HG03432 (cell line): ENCODE measurements at regions not wholly inside any gene's neighbourhood (a gene's known extent, or its start where the extent isn't known, plus 50 kb on each side); places are given as distances from the start of the nearest gene placed in this dataset.
"Not testable (repeated sequence)": the region's sequence is repeated elsewhere in the genome, so short reads cannot be mapped to it uniquely, and the experiment has no call there.

ENCODE experiments used
- ATAC-seq: cut with Tn5 transposase; IDR thresholded peaks from one replicate; pipeline ENCODE4 v1.9.1; 2021; ENCODE audit warnings: mild to moderate bottlenecking, moderate library complexity; ENCODE audit not compliant: unreplicated experiment

DNA sequence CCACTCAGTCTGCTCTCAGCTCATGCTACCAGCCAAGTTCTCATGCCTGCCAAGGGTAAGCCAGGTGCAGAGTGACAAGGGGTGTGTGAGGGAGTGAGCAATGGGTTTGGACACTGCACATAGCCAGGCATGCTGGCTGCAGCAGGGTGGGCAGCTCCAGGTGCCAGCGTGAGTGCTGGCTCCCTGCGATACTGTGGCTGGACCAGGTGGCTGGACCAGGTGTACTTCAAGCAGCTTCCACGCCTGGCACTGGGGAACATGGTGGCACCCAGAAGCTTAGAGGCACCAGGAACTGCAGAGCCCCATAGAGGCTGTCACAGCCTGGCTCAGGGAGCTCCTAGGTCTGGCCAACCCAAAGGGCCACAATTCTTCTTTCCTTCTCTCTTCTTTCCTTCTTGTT is 234.9 kb upstream of the GIMD1 start:
- no peak for ATAC-seq

DNA sequence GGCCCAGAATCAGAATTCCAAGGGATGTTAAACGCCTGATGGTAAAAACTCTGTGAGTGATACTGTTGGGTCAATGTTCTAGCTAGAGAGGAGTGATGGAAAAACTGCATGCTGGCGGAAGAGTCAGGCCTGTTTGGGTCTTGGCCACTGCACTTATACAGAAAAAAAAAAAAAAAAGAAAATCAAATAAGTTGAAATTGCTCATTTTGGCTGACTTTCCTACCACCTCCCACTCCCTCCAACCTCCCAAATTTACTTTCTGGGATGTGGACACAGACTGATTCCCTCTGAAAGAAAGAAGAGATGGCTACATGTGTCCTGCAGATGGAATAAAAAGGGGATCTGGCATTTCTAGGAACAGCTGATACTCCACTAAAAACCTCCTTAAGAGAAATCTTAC is 234.1 kb upstream of the GIMD1 start:
- ATAC-seq = no peak

DNA sequence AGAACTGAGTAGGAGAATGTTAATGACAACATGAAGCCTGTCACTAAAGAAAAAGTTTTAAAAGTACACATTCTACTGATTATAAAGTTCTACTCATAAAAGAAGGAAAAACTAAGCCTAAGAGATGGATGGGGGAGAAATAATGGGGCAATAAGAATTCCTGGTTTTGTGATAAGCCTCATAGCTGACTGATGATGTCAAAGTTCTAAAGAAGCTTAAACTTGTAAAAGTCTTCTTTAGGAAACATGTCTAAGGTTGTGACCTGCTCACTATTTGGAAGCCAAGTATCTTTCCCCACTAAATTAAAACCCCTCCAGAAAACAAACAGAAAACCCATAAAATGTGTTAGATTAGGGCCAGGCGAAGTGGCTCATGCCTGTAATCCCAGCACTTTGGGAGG is 232.9 kb upstream of the GIMD1 start:
- ATAC-seq = no peak

DNA sequence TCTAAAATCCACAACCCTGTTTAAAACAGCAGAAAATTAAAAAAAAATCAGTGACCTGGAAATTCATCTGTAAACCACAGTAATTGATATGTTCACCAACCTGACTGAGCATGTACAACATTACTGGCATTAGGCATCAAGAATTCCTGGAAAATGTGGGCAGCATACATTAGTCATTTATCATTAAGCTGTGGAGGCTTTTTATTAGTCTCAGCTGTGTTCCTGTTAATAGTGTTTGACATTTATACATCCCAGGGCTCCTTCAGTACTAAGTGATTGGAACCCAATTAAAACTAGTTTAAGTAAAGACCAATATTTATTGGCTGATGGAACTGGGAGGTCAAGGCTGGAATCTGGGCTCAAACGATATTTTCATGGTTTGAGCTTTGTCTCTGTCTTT is 227.3 kb upstream of the GIMD1 start:
- no peak for ATAC-seq

DNA sequence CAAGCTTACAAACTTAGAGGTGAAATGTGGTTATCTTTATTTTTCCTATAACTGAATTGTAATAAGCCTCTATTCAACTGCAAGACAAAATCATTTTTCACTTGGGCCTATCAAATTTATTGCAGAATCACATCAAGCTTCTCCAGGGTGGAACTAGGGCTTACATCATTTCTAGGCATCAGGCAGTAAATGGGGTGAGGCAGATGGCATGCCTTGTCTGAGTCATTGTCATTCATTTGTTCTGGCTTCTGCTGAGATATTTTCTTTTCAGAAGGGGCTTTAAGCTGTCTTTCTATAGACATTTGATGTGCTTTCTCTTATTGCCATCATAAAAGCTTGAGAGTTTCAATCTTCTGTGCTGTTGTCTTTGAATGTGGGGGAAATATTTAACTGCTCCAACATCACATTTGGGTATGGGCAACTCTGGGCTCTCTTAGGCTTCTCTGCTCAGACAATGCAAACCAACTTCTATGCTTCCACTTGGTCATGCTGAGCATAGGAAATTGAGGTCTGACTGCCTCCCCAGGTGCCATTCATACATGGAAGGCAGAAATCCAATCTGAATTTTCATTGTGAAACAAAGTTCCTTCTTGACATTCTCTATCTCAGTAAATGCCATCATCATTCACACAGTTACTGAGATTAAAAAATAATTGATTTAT is 225.8 kb upstream of the GIMD1 start:
- no peak for ATAC-seq

DNA sequence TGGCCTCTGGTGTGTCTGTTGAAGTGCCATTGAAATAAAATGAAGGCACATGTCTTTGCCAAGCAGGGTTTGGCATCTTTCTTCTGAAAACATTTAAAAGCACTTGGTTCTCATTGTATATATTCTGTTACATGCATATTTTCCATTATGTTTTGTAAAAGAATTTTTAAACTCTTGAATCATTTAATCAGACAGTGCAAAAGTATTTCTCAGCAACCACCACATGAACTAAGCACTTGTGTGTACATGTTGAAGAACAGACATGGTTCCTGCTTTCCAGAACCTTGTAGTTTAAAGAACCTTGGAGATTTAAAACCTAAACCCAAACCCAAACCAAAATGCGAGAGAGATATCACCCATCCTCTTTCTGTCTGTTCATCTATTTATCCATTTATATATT is 220.3 kb upstream of the GIMD1 start:
- ATAC-seq = no peak

DNA sequence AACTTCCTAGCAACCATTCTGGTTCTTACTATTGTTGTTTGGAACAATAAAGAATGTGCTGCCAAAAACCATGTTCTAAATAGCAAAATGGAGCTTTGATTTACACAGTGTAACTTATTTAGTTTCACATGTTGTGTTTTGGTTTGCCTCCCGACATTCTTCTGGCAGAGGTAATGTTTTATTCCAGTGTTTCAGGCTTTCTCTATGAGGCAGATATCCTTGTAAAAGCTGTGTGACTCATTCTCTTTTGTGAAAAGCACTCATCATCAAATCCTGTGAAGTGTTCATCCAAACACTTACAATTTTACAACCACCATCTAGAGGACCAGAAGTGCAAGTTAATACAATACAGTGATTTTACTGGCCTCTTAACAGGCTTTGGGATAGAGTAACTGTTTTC is 219.0 kb upstream of the GIMD1 start:
- ATAC-seq = no peak

DNA sequence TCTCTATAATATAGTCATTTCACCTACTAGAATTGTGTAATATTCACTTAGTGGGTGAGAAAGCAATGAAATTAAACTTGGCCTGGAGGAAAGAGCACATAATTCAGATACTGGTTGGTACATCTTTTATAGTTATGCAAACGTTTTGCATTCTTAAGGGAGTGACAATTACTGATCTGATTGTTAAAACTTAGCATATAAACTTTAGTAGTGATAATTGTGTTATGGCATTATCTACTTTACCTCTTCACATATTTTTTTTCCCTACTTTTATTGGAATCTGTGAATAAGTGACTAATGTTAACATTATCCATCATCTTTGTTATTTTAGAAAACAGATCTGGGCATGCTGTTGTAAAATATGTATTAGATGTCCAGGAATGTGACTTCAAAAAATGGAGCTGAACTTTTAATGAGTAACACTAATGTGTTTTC is 217.4 kb upstream of the GIMD1 start:
- no peak for ATAC-seq

DNA sequence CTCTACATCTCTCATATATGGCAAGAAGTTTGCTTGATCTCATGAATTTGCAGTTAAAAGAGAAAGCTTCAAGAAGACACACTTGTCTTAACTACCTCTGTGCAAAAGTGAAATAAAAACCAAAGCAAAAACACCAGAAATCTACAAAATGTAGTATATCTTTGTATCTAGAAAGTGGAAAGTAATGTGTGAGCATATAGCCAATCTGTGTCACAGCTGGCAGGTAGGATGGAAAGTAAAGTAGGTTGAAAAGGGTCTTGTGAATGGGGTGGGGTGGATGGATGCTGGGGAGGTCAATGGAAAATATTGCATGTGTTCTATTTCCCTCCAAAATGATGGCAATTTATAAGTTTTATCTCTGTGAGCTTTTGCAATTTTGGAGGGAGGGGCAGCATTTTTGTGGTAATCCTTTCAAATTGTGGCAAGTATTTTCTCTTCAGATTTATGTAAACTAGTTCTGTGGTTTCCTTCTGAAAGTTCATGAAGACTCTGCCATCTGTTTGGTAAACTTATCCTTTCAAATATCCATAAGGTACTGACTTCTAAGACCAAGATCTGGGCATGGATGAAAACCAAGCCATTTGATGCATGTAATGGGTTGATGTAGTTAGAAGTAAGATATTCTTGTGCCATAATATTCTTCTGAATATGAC is 215.9 kb upstream of the GIMD1 start:
- no peak for ATAC-seq

DNA sequence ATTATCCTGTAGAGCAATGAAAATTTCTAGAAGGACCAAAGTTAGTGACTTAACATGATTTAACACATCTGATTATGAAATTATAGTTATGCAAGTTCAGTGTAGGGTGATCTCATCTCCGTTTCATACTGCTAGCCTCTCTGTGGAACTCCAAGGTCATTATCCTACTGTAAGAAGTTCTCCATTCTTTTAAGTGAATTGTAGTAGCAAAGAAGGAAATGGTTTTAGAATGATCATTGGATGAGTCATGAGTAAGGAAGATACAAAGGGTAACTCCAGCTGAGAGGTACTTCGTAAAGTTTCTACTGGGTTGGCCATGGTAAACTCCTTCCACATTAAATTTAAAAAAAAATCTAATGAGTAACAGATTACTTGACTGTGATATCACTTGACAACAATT is 215.0 kb upstream of the GIMD1 start:
- ATAC-seq = no peak

DNA sequence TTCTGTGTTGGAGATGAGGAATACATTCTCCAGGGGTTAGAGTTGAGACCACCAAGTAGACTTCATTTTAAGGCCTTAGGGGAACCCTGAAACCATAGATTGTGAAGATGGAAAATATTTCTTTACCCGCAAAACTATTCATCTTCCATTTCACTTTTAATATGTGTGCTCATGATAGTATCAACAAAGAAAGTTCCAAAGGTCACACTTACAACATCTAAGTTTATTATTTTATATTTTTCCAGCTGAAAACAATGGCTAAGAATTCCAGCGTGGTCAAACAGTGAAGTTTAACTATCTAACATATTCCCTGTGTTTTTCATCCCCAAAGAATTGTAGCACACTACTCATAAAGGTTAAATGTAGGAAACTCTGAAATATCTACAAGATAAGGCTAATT is 214.5 kb upstream of the GIMD1 start:
- no peak for ATAC-seq

DNA sequence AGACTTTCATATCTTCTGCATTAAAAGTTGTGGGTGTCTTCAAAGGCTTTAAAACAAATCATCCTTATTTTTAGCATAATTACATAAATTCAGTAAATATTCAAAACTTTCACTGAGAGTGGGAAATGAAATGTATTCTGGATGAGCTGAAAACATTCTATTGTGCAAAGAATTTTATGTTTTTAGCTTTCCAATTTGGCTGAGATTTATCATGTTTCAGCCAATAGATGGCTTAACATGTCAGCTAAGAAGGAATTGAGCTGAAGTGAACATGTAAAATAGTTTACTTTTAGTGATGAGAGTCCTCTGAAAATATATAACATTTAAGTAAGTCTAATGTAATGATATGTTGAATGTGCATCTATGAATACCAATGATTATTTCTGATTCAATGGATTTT is 213.5 kb upstream of the GIMD1 start:
- ATAC-seq = no peak

DNA sequence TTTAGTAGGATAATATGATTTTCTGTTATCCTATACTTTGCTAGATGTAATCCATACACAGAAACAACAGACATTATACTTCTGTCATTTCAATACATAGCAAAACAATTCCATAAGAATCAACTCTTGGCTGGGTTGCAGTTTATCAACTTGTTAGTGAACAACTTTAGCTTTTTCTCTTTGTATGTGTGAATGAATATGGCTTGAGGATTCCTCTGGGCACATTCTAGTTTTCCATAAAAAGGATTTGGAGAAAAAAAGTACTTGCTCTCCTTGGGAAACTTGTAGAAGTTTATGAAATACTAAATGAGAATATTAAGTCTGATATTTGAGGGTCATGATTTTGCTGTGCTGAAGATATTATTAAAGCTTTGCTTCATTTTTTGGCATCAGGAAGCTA is 210.7 kb upstream of the GIMD1 start:
- ATAC-seq = no peak

DNA sequence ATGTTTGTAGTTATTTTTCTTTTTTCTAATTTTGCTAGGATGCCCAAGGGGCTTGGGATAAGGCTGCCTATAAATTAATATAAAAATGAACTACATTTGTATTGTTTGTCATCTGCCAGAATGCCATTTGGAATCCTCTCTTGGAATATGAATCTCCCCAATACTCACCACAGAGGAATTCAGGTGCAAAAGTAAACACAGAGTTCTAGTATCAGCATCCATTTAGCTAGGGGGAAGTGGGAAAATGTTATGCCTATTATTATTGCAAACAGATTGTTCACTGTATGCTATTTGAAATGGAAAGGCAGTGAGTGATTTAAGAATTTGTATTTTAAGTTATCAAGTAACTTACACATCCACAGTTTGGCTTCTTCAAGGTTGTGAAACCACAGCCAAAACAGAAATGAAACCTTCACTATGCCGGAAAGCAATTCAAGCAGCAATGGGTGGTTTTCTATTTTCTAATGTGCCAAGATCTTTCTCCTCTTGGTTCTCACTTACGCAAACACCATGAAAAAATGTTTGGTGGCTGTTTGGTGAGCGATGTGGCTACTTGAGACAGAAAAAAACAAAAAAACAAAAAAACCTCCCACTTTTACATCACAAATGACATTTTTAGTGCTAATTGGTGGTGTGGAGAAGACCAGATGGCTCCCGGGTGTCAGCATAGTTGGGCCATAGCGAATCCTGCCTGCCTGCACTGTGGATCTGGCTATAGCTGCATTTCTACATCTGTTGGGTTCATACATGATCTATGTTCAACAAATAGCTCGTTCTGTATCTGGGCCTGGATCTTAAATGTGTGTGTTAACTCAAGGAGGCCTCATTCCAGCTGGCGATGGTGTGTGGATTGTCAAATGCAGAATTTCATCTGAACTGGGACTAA is 200.8 kb upstream of the GIMD1 start:
- ATAC-seq = no peak

DNA sequence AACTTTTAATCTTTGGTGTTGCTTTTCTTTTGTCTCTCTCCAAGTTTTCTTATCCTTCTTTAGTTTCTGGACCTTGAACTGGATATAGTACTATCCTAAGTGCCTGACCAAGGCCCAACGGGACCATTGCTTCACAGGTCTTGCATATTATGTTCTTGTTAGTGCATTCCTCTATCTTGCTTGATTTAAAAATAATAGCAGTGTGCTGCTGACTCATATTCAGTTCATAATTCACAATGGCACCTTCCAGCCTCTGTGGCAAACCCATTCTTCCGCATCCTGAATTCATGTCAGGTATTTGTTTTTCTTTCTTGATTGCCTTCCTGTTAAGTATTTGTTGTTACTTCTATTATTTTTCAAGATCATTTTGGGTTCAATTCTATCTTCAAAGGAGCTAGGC is 197.1 kb upstream of the GIMD1 start:
- no peak for ATAC-seq

DNA sequence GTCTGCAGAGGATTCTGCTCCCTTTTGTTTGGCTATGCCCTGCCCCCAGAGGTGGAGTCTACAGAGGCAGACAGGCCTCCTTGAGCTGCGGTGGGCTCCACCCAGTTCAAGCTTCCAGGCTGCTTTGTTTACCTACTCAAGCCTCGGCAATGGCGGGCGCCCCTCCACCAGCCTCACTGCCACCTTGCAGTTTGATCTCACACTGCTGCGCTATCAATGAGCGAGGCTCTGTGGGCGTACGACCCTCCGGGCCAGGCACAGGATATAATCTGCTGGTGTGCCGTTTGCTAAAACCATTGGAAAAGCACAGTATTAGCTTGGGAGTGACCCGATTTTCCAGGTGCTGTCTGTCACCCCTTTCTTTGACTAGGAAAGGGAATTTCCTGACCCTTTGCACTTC is 195.1 kb upstream of the GIMD1 start:
- ATAC-seq = not testable (repeated sequence)

DNA sequence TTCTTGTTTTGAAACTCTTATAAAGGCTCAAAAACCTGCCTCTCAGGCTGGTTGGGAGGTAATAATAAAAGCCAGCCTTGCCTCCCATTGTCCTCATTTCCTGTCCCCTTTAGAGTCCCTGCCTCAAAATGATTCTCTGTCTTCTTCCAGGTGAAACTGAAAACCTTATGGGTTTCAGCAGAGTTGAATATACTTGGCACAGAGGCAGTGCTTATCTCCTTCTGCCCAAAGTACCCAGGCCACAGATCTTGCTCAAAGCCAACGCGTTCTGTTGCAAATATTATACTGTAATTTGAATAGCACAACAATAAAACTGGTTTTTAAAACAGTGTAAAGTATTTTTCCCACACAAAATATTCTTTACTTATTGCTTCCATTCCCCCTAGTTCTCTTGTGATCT is 183.1 kb upstream of the GIMD1 start:
- no peak for ATAC-seq

DNA sequence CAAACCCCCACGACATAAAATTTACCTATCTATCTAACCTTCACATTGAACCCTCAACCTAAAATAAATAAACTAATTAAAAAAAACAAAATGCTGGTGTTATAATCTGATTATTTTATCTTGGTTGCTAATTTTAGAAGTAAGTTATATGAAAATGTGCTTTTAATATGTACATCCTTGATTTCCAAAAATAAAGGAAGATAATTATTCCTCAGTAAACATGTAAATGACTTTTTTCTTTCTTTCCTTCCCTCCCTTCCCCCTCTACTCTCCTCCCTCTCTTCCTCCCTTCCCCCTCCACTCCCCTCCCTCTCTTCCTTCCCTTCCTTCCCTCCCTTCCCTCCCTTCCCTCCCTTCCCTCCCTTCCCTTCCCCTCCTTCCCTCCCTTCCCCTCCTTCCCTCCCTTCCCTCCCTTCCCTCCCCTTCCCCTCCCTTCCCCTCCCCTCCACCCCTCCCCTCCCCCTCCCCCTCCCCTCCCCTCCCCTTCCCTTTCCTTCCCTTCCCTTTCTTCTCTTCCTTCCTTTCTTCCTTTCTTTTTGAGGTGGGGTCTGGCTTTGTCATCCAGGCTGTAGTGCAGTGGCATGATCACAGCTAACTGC is 180.0 kb upstream of the GIMD1 start:
- no peak for ATAC-seq

DNA sequence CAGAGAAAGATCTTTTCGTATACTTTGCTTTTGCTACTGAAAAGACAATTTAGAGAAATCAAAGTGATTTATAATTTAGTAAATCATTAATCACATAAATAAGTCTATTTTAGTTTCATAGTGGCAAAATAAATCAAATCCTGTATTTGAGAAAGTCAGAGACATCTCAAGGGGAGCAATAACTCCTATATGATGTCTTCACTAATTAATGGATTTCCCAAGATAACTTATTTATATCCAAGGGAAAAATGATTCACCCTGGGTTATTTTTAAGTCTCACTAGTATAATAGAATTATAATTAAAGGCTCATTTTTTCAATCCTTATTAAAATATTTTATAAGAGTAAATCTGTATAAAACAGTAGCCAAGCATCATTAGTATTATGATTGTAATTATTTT is 177.8 kb upstream of the GIMD1 start:
- no peak for ATAC-seq

DNA sequence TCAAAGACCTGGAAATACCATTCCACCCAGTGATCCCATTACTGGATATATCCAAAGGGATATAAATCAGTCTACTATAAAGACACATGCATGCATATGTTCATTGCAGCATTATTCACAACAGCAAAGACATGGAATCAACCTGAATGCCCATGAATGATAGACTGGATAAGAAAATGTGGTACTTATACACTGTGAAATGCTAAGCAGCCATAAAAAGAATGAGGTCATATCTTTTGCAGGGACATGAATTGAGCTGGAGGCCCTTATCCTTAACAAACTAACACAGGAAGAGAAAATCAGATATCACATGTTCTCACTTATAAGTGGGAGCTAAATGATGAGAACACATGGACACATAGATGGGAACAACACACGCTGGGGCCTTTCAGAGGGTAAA is 174.0 kb upstream of the GIMD1 start:
- ATAC-seq = not testable (repeated sequence)

DNA sequence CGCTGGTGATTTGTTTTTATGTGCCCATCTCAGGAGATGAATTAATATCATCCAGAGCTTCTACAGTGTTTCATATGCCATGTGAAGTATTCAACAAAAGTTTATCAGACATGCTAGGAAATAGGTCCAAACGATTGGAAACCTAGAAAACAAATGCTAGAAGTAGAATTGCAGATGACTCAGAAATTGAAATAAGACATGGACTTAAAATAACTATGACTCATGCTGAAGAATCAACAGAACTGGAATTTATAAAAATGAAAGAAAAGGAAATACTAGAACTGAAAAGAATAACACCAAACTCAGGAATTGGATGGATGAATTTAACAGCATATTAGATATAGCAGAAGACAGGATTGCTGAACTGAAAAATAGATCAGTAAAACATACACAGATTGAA is 172.7 kb upstream of the GIMD1 start:
- no peak for ATAC-seq

DNA sequence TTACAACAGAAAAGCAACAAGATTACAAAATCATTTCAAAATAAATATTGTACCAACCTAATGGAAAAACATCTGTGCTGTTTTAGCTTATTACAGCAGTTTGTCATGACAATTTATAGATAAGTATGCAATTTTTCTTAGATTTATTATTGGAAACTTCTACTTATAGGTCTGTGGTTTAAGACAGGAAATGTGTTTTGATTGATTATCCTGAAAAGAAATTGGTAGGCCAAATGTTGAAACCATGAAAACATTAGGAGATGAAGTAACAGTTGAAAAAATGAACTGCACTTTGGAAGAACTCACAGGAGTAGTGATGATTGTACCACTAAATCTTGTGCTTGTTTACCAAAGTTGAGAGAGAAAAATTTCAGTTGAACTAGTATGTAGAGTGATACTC is 162.2 kb upstream of the GIMD1 start:
- no peak for ATAC-seq
